ENCODE measurements at regions not wholly inside any gene's neighbourhood (a gene's known extent, or its start where the extent isn't known, plus 50 kb on each side); places are given as distances from the start of the nearest gene placed in this dataset.

DNA sequence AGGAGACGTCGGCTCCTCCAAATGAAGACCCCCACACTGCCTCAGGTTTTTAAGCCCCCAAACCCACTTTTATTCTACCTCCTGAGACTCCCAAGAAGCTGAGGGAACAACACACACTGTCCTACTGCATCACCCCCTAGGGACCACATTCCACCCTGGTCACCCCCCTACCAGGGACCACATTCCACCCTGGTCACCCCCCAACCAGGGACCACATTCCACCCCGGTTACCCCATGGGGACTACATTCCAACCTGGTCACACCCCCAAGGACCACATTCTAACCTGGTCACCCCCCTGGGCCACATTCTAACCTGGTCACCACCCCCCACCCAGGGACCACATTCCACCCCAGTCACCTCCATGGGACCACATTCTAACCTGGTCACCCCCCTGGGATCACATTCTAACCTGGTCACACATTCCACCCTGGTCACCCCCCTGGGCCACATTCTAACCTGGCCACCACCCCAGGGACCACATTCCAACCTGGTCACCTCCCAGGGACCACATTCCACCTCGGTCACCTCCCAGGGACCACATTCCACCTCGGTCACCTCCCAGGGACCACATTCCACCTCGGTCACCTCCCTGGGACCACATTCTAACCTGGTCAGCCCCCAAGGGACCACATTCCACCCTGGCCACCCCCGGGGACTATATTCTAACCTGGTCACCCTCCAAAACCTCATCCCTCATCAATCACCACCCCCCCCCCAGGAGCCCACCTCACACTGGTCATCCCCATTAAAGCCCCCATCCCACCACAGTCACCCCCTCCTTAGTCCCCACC is 587.6 kb downstream of the NPHP4 start:
- DNase-seq: no peak

- DNase-seq: no peak
Observed at GRCh38 chr1:5403935-5404334, 588.3 kb downstream of the NPHP4 start.

DNA sequence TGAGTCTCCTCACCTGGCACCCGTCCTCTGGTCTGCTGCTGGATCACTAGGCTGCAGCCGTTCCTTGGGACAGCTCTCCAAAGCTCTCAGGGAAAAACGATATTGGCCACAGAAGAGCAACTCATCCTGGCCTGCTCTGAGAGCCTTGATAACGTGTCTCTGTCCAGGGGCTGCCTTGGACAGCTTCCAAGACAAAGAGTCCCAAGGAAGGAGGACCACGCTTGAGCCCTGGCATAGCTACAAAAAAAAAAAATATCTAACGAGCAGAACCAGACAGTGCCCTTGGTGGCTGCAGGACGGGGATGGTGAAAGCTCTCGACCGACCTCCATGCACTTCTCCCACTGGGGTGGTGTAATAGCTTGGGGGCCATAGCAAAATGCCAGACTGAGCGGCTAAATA is 589.6 kb downstream of the NPHP4 start:
- DNase-seq: no peak

- DNase-seq: no peak
Observed at GRCh38 chr1:5399771-5400170, 592.5 kb downstream of the NPHP4 start.

- no peak for DNase-seq
Observed at GRCh38 chr1:5396593-5396992, 595.6 kb downstream of the NPHP4 start.

- no peak for DNase-seq
Observed at GRCh38 chr1:5394111-5394510, 598.1 kb downstream of the NPHP4 start.

- DNase-seq: no peak
Observed at GRCh38 chr1:5393603-5394002, 598.6 kb downstream of the NPHP4 start.

GRCh38 chr1:5393146-5393545 is 599.1 kb downstream of the NPHP4 start:
- DNase-seq: no peak

- DNase-seq: no peak
Observed at GRCh38 chr1:5391725-5392124, 600.5 kb downstream of the NPHP4 start.

GRCh38 chr1:5390504-5390903 is 601.7 kb downstream of the NPHP4 start:
- DNase-seq: no peak

DNA sequence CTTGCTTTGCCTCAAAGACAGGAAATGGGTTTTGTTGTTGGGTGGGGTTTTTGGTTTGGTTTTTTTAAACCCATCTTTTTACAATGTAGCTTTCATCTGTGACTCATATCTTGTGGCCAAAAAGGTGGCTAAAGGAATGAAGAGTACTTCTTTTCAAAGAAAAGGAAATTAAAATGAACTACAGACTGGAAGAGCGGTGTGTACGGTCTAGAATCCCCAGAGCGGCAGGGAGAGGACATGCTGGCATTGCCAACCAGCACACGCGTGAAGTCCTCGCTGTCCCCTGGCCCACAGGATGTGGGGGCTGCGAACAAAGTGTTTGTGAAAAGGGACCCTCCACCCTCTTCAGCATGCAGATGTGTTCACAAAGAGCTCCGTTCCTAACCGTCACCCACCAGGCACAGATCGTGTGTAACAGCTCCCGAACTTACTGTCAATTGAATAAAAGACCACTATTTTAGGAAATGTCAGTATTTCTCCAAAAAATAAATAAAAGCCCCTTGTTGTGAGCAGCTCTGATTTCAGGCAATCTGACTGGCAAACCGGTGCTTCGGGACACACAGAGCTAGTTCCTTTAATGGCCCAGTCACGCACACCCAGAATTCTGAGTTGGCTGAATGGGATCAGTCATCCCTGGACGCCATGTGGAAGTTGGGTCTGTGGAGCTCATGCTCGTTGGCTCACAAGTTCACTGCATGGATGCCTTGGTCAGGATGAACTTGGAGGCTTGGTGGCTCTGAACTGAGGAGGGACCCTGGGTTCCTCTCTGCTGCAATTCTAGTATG is 602.9 kb downstream of the NPHP4 start:
- DNase-seq: no peak

DNA sequence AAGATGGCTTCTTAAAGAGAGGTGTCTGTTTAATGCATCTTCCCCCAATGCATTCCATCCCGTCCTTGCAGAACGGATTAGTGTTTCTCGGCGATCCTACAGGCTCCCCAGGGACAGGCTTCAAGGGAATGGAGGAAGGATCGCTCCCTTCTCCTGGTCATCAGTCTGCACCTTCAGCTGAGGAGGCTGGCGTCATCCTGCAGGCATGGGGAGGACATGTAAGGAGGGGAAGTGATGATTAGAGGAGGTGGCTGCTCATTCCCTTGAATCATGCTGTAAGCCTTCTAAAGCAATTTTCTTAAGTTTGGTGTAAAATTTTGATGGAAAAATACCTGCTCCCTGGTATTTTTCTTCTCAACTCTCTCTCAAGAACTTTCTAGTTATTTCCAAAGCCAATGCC is 603.6 kb downstream of the NPHP4 start:
- DNase-seq: no peak

DNA sequence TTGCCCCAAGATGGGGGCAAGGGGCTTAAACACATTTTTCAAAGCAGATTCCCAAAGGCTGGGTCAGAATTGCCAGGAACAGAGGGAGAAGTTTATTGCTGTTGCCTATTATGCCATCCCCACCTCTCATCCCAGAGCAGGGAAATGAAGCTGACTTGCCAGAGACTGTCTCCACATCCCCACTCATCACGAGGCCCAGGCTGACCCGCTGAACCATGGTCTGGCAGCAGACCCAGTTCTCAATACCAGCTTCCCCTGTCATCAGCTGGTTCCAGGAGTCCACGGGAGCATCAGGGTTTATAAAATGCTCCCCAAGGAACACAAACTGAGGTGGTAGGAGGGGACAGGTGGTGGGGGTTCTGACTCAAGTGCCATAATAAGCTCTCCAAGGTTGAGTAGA is 605.9 kb downstream of the NPHP4 start:
- DNase-seq: no peak

- no peak for DNase-seq
Observed at GRCh38 chr1:5385956-5386355, 606.3 kb downstream of the NPHP4 start.

DNA sequence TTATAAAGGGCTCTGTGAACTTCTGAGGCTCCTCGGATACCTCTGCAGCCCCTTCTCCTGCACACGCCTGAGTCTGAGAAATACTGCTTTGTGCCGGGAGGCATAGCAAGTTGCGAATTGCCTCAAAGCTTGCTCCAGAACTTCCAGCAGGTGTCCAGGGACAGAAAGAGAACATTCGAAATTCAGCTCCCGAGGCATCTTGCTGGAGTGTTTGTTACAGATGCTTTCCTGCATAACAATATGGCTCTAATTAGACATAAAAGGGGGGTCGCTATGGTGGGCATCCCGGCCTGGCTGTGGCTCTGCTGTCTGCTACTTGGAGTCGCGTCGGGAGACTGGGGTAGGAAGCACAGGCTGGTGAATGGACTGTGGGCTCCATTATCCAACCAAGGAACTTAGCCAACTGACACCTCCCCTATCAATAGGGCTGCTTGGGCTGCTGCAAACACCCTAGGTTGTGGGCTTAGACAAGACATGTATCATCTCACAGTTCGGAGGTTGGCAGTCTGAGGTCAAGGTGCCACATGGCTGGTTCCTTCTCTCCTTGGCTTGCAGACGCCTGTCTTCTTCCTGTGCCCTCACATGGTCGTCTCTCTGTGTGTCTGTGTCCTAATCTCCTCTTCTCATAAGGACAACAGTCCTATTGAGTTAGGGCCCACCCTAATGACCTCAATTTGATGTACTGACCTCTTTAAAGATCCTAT is 607.0 kb downstream of the NPHP4 start:
- no peak for DNase-seq

DNA sequence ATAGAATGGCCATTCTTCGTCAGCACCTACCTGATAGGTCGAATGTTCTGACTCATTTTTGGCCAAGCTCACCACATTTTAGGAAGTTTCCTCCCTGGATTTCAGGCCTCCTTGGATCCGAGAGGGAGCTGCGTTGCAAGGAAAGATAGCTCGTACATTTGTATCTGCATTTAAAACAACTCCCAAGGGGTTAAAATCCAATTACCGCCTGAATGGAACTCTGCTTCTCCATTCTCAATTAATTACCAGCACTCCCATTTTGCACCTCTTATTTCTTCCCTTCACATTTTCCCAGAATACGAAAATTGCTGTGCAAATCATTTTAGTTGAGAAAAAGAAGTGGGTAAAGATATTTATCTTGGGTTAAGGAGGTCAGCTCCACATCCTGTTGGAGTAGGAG is 610.7 kb downstream of the NPHP4 start:
- no peak for DNase-seq

- no peak for DNase-seq
Observed at GRCh38 chr1:5379176-5379759, 613.0 kb downstream of the NPHP4 start.

GRCh38 chr1:5376538-5377247 is 615.5 kb downstream of the NPHP4 start:
- DNase-seq: no peak

- DNase-seq: no peak
Observed at GRCh38 chr1:5375481-5375880, 616.7 kb downstream of the NPHP4 start.

- DNase-seq: no peak
Observed at GRCh38 chr1:5374192-5374591, 618.0 kb downstream of the NPHP4 start.

GRCh38 chr1:5373281-5373680 is 618.9 kb downstream of the NPHP4 start:
- no peak for DNase-seq

DNA sequence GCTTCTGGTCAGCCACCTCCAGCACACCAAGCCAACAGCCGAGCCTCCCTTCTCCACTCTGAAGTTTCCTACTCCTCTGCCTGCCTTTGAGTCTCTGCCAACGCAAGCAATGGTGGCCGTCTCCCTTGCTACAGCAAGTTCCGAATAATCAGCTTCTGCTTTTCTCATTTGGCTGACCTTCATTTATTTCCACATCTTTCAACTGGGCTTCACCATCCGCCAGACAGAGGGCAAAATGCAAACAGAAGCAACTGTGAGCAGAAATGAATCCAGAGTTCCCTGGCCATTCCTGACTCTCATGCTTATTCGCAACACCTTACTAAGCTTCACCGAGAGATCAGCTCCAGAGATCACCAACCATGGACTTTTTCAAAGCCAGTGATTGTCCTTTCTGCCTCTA is 621.0 kb downstream of the NPHP4 start:
- no peak for DNase-seq

DNA sequence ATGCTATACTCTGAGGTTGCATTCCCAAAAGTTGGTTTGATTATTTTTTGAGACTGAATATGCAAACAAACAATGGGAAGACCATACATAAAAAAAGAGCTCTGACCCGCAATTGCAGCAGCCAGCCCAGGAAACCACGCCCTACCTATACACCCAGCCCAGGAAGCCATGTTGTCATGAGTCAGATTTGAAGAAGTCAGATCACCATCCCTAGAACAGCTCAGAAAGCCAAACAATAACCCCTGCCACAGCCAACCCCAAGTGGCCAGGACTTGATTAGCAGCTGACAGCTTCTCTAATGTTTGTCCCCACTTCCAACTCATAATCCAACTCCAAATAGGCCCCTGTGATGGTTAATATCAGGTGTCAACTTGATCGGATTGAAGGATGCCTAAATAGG is 621.9 kb downstream of the NPHP4 start:
- DNase-seq: no peak

All from activated CD4-positive, alpha-beta T cell treated with anti-CD3 and anti-CD28 coated beads, Interleukin-2, amount 50 U/mL, for 4 hours (primary cell).